ENCODE measurements at regions not wholly inside any gene's neighbourhood (a gene's known extent, or its start where the extent isn't known, plus 50 kb on each side); places are given as distances from the start of the nearest gene placed in this dataset.
"Not testable (repeated sequence)": the region's sequence is repeated elsewhere in the genome, so short reads cannot be mapped to it uniquely, and the experiment has no call there.

DNA sequence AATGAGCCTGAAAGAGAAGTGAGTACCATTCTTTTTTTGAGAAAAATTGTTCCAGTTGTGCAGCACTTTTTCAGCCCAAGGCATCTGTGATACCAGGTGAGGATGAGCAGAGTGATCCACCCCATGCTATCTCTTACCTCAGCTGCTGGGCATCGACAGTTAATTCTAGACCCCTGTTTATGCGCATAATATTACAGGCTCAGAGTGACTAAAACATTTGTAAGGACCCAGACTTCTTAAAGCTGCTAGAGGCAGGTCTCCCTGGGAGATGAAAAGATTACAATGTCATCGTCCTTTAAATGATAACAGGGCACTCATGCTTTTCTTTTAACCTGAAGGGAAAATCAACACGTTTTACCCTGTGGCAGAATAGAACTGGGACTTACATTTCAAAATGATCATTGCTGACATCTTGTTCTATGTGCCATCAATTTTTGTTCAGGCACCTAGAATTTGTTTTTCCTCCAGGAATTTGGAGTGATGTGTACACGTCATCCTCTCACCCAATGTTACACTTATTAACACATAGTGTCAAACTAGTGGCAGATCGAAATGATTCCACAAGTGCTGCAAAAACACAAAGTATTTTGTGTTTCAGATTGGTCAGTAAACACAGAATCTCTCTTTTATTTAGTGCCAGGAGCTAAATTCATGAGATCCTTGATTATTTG, 684.6 kb downstream of the UTRN start:
- Histone ChIP-seq H4K5ac (ENCODE audit: low read length) (no peak overlapping the region), H3K4me1 (ENCODE audit: control insufficient read depth, low read depth, low read length) (no peaks in the 10 kb centered on the region), H3K56ac (ENCODE audit: low read length) (no peak overlapping the region), H2BK120ac (ENCODE audit: low read depth, low read length) (no peak overlapping the region), H3K4me2 (ENCODE audit: low read length) (no peak overlapping the region), H3K9ac (ENCODE audit: low read length) (no peak overlapping the region), H3K79me1 (ENCODE audit: low read length) (no peaks in the 10 kb centered on the region), H3K18ac (ENCODE audit: low read length) (no peak overlapping the region), H3K4me3 (ENCODE audit: low read length) (no peak overlapping the region), H3K79me2 (ENCODE audit: control insufficient read depth, insufficient read depth, low read length) (no peaks in the 10 kb centered on the region), H3K27me3 (ENCODE audit: insufficient read depth, low read length, poor library complexity) (no peaks in the 10 kb centered on the region), H3K27ac (ENCODE audit: low read depth, low read length) (no peak overlapping the region), H2BK5ac (ENCODE audit: low read length) (no peak overlapping the region), H4K8ac (ENCODE audit: low read depth, low read length) (no peak overlapping the region), H3K36me3 (ENCODE audit: control insufficient read depth, insufficient read depth, low read length) (no peaks in the 10 kb centered on the region), H3K23ac (ENCODE audit: low read length) (no peak overlapping the region), H2BK15ac (replicated peaks; ENCODE audit: low read depth) (no peak overlapping the region), H3K4ac (ENCODE audit: low read depth, low read length) (no peak overlapping the region), H2AK5ac (ENCODE audit: low read length) (no peak overlapping the region)
- no CpG with 5 or more reads among the region's 6 CpGs for WGBS (ENCODE audit: extremely low coverage, insufficient coverage, low lambda C conversion rate)
- DNase-seq, result no peak

DNA sequence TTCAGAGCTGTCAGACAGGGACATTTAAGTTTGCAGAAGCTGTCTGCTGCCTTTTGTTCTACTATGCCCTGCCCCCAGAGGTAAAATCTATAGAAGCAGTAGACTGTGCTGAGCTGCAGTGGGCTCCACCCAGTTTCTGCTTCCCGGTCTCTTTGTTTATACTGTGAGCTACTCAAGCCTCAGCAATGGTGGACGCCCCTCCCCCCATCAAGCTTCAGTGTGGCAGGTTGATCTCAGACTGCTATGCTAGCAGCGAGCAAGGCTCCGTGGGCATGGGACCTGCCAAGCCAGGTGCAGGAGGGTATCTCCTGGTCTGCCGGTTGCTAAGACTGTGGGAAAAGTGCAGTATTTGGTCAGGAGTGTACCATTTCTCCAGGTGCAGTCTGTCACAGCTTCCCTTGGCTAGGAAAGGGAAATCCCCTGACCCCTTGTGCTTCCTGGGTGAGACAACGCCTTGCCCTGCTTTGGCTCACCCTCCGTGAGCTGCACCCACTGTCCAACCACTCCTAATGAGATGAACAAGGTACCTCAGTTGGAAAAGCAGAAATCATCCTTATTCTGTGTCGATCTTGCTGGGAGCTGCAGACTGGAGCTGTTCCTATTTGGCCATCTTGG, 692.2 kb downstream of the UTRN start:
- not testable (repeated sequence) for H4K8ac ChIP-seq (ENCODE audit: low read depth, low read length); H3K27me3 ChIP-seq (ENCODE audit: insufficient read depth, low read length, poor library complexity); H3K18ac ChIP-seq (ENCODE audit: low read length); H2BK15ac ChIP-seq (replicated peaks; ENCODE audit: low read depth); H2AK5ac ChIP-seq (ENCODE audit: low read length); H3K27ac ChIP-seq (ENCODE audit: low read depth, low read length); H3K4me3 ChIP-seq (ENCODE audit: low read length); H3K79me1 ChIP-seq (ENCODE audit: low read length); H3K36me3 ChIP-seq (ENCODE audit: control insufficient read depth, insufficient read depth, low read length); H2BK5ac ChIP-seq (ENCODE audit: low read length); H3K79me2 ChIP-seq (ENCODE audit: control insufficient read depth, insufficient read depth, low read length); H3K4me2 ChIP-seq (ENCODE audit: low read length); H3K9ac ChIP-seq (ENCODE audit: low read length); H3K23ac ChIP-seq (ENCODE audit: low read length); H4K5ac ChIP-seq (ENCODE audit: low read length); H2BK120ac ChIP-seq (ENCODE audit: low read depth, low read length); H3K4me1 ChIP-seq (ENCODE audit: control insufficient read depth, low read depth, low read length)
- H3K56ac ChIP-seq (ENCODE audit: low read length), result peak overlapping the region; percentile 53
- peak; percentile 83 for DNase-seq
- no CpG with 5 or more reads among the region's 8 CpGs for WGBS (ENCODE audit: extremely low coverage, insufficient coverage, low lambda C conversion rate)
- H3K4ac ChIP-seq (ENCODE audit: low read depth, low read length), result peak overlapping the region; percentile 48

DNA sequence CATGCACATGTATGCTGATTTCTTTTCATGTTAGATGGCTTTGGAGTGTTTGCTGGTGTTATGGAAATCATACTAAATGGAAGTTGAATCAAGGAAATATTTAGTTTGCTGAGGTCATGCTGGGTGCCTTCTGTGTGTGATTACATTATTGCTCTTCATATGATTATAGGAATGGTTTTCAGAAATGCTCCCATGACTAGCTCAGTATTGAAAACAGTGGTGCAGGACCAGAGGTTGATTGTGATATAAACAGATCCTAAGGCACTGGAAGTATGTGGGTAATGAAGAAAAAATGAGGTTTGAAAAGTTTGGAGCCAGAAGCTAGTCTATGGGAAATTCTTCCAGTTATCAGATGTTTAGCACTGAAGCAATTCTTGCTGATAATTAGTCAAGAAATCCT, 693.1 kb downstream of the UTRN start:
- no peak overlapping the region for H4K5ac ChIP-seq (ENCODE audit: low read length)

GRCh38 chr6:144986271-144986670, 701.1 kb downstream of the UTRN start:
- no peaks in the 10 kb centered on the region for H3K27me3 ChIP-seq (ENCODE audit: insufficient read depth, low read length, poor library complexity)
- H3K27ac ChIP-seq (ENCODE audit: low read depth, low read length), result no peak overlapping the region
- H3K23ac ChIP-seq (ENCODE audit: low read length), result no peak overlapping the region
- no peak overlapping the region for H3K4me2 ChIP-seq (ENCODE audit: low read length)
- no peak overlapping the region for H2AK5ac ChIP-seq (ENCODE audit: low read length)
- H3K36me3 ChIP-seq (ENCODE audit: control insufficient read depth, insufficient read depth, low read length), result no peaks in the 10 kb centered on the region
- DNase-seq, result no peak
- H4K8ac ChIP-seq (ENCODE audit: low read depth, low read length), result no peak overlapping the region
- no peak overlapping the region for H3K9ac ChIP-seq (ENCODE audit: low read length)
- H3K79me2 ChIP-seq (ENCODE audit: control insufficient read depth, insufficient read depth, low read length), result no peaks in the 10 kb centered on the region
- no peak overlapping the region for H2BK5ac ChIP-seq (ENCODE audit: low read length)
- no peak overlapping the region for H3K56ac ChIP-seq (ENCODE audit: low read length)
- no peak overlapping the region for H2BK15ac ChIP-seq (replicated peaks; ENCODE audit: low read depth)
- H3K18ac ChIP-seq (ENCODE audit: low read length), result no peak overlapping the region
- no peaks in the 10 kb centered on the region for H3K4me1 ChIP-seq (ENCODE audit: control insufficient read depth, low read depth, low read length)
- no peak overlapping the region for H4K5ac ChIP-seq (ENCODE audit: low read length)
- H3K4me3 ChIP-seq (ENCODE audit: low read length), result no peak overlapping the region
- H3K4ac ChIP-seq (ENCODE audit: low read depth, low read length), result no peak overlapping the region
- no CpG with 5 or more reads among the region's 2 CpGs for WGBS (ENCODE audit: extremely low coverage, insufficient coverage, low lambda C conversion rate)
- no peak overlapping the region for H2BK120ac ChIP-seq (ENCODE audit: low read depth, low read length)
- no peaks in the 10 kb centered on the region for H3K79me1 ChIP-seq (ENCODE audit: low read length)

More for the DNA sequence above, 693.1 kb downstream of the UTRN start:
- H4K8ac ChIP-seq (ENCODE audit: low read depth, low read length), result no peak overlapping the region
- H3K4me2 ChIP-seq (ENCODE audit: low read length), result no peak overlapping the region
- no peak overlapping the region for H3K23ac ChIP-seq (ENCODE audit: low read length)
- H2BK120ac ChIP-seq (ENCODE audit: low read depth, low read length), result no peak overlapping the region
- no peak overlapping the region for H2BK15ac ChIP-seq (replicated peaks; ENCODE audit: low read depth)
- H3K36me3 ChIP-seq (ENCODE audit: control insufficient read depth, insufficient read depth, low read length), result no peaks in the 10 kb centered on the region
- no peak overlapping the region for H2BK5ac ChIP-seq (ENCODE audit: low read length)
- H2AK5ac ChIP-seq (ENCODE audit: low read length), result no peak overlapping the region
- no peak overlapping the region for H3K9ac ChIP-seq (ENCODE audit: low read length)
- no peak overlapping the region for H3K18ac ChIP-seq (ENCODE audit: low read length)
- H3K27me3 ChIP-seq (ENCODE audit: insufficient read depth, low read length, poor library complexity), result no peaks in the 10 kb centered on the region
- no peaks in the 10 kb centered on the region for H3K79me1 ChIP-seq (ENCODE audit: low read length)
- H3K4me3 ChIP-seq (ENCODE audit: low read length), result no peak overlapping the region
- DNase-seq, result no peak
- no peak overlapping the region for H3K27ac ChIP-seq (ENCODE audit: low read depth, low read length)
- no peaks in the 10 kb centered on the region for H3K79me2 ChIP-seq (ENCODE audit: control insufficient read depth, insufficient read depth, low read length)
- no peak overlapping the region for H3K56ac ChIP-seq (ENCODE audit: low read length)
- no peak overlapping the region for H3K4ac ChIP-seq (ENCODE audit: low read depth, low read length)
- H3K4me1 ChIP-seq (ENCODE audit: control insufficient read depth, low read depth, low read length), result no peaks in the 10 kb centered on the region

DNA sequence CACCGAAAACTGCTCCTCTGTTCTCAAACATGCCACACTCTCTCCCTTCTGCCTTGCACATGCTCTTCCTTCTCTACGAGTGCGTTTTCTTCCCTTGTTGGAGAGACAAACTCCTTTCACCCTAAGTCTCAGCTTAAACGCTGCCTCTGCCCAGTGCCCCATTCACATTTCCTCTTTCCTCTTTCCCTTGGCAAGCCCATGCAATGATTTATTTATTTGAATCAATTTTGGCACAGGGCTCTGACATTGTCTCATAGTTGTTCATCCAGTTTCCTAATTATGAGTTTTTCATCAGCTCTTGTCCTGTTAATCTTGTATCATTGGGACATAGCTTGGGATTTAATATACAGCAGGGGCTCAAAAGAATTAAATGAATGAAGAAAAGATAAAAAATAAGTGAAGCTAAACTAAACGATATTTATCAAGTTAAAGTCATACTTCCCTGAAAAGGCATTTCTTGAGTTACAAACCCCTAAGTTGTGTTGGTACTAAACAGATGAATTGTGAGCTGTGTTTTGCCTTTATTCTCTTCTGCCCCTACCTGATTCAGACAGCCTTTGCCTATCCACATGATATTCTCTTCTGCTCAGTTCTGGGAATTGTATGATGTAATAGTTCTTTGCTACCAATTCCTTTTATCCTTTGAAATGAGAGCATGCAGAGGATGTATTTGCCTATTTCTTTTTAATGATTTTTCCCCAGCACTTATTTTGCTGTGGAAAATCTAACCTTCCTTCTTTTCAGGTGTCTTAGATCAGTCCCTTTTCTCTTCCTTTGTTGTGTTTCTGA, 704.4 kb downstream of the UTRN start:
- H4K5ac ChIP-seq (ENCODE audit: low read length), result no peak overlapping the region
- H3K4ac ChIP-seq (ENCODE audit: low read depth, low read length), result no peak overlapping the region
- H3K56ac ChIP-seq (ENCODE audit: low read length), result no peak overlapping the region
- H3K79me1 ChIP-seq (ENCODE audit: low read length), result no peaks in the 10 kb centered on the region
- no peak overlapping the region for H3K27ac ChIP-seq (ENCODE audit: low read depth, low read length)
- no peak overlapping the region for H3K18ac ChIP-seq (ENCODE audit: low read length)
- no peaks in the 10 kb centered on the region for H3K27me3 ChIP-seq (ENCODE audit: insufficient read depth, low read length, poor library complexity)
- H3K4me3 ChIP-seq (ENCODE audit: low read length), result no peak overlapping the region
- no peak overlapping the region for H3K23ac ChIP-seq (ENCODE audit: low read length)
- H3K4me1 ChIP-seq (ENCODE audit: control insufficient read depth, low read depth, low read length), result no peaks in the 10 kb centered on the region
- no peaks in the 10 kb centered on the region for H3K79me2 ChIP-seq (ENCODE audit: control insufficient read depth, insufficient read depth, low read length)
- H3K36me3 ChIP-seq (ENCODE audit: control insufficient read depth, insufficient read depth, low read length), result no peaks in the 10 kb centered on the region
- H3K9ac ChIP-seq (ENCODE audit: low read length), result no peak overlapping the region
- H2BK15ac ChIP-seq (replicated peaks; ENCODE audit: low read depth), result no peak overlapping the region
- no peak overlapping the region for H3K4me2 ChIP-seq (ENCODE audit: low read length)
- no peak overlapping the region for H2BK120ac ChIP-seq (ENCODE audit: low read depth, low read length)
- no peak overlapping the region for H2AK5ac ChIP-seq (ENCODE audit: low read length)
- no peak overlapping the region for H4K8ac ChIP-seq (ENCODE audit: low read depth, low read length)
- no CpG with 5 or more reads among the region's 5 CpGs for WGBS (ENCODE audit: extremely low coverage, insufficient coverage, low lambda C conversion rate)
- DNase-seq, result no peak
- H2BK5ac ChIP-seq (ENCODE audit: low read length), result no peak overlapping the region
